ENCODE measurements at regions not wholly inside any gene's neighbourhood (a gene's known extent, or its start where the extent isn't known, plus 50 kb on each side); places are given as distances from the start of the nearest gene placed in this dataset.
"Not testable (repeated sequence)": the region's sequence is repeated elsewhere in the genome, so short reads cannot be mapped to it uniquely, and the experiment has no call there.

- DNase-seq = no peak
Measured at GRCh38 chr10:109178591-109178990, 744.7 kb downstream of the XPNPEP1 start.

DNA sequence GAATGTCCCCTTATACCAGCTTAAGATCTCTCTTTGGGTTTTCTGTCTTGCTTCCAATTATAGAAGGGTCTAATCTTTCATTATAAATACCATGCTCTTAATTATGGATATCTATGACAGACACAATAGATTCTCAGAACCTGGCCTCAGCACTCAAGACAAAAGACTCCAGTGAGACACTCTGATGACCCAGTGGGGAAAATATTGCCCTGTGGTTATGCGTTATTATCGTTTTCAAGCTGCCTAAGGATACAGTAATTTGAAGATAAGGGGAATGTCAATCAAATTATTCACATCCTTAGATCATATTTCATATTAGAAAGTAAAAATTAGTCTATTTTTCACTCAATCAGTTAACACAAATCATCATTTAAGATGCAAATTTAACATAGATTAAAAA lies 748.8 kb downstream of the XPNPEP1 start:
- no peak for DNase-seq

- DNase-seq = no peak
Measured at GRCh38 chr10:109173937-109174336, 749.4 kb downstream of the XPNPEP1 start.

DNA sequence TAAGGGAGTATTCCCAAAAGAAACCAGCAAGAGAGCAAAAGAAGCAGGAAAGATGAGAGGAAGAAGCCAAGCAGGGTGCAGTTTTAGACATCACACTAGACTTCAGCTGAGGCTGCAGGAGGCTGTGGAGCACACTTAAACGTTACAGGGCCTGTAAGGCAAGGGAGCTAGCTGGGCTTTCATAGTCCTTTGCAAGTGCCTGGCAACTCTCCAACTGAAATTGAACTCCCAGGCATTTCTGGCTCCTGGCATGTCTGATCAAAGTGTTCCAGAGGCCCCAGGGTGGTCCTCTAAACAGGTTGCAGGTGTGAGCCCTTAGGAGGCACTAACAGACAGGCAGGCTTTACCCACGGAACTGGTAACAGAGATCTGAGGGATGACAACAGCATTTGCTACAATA lies 750.2 kb downstream of the XPNPEP1 start:
- no peak for DNase-seq

DNA sequence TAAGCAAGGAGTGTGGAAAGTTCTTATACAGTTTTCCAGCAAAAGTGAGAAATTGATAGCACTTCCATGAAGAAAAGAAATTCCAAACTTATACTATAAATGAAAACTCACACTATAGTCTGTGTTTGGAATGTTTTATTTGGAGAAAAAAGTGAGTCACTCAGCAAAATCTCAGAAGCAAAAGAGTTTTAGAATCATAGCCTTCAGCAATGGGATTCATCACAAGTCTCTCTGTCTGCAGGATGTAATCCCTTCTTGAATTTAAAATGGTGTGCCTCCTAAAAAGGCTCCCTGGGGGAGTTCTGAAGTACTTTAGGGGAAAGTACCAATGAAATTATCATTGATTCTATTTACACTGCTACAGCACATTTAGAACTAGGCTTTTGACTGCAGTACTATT lies 756.4 kb downstream of the XPNPEP1 start:
- DNase-seq = no peak

GRCh38 chr10:109159351-109159750 lies 764.0 kb downstream of the XPNPEP1 start:
- DNase-seq = no peak

GRCh38 chr10:109156396-109156795 lies 766.9 kb downstream of the XPNPEP1 start:
- DNase-seq = no peak

DNA sequence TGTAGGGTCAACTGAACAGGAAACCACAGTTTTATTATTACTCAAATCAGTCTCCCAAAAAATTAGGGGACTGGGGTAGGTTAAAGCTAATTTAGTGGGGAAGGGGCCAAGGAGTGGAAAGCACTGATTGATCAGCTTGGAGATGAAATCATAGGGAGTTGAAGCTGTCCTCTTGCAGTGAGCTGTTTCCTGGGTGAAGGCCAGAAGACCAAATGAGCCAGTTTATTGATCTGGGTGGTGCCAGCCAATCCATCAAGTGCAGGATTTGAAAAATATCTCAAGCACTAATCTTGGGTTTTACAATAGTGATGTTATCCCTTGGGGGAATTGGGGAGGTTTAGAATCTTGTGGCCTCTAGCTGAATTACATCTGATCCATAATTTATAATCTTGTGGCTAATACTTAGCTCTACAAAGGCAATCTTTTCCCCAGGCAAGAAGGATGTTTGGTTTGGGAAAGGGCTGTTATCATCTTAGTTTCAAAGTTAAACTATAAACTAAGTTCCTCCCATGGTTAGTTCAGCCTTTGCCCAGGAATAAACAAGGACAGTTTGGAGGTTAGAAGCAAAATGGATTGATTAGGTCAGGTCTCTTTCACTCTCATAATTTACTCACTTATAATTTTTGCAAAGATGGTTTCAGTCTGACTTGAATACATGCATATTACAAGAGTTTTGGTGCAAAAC lies 773.5 kb downstream of the XPNPEP1 start:
- DNase-seq = no peak

- no peak for DNase-seq
Measured at GRCh38 chr10:109127363-109127762, 795.9 kb downstream of the XPNPEP1 start.

DNA sequence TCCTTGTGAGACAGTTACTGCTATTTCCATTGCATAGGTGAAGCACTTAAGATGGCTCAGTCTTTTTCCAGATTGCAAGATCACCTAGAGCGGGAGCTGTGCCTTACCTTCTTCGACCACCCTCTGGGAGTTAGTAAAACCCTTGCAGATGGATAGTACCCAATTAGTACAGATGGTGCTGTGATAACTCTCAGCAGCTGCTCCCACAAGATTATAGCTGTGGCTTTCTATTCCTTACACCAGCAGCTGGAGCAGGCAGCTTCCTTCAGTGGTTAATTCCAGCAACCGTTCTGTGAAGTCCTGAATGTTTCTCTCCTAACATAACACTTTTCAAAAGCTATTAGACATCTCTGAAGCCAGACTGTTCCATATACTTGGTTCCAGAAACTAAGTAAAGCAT lies 796.8 kb downstream of the XPNPEP1 start:
- DNase-seq = no peak

- DNase-seq = no peak
Measured at GRCh38 chr10:109126016-109126415, 797.3 kb downstream of the XPNPEP1 start.

DNA sequence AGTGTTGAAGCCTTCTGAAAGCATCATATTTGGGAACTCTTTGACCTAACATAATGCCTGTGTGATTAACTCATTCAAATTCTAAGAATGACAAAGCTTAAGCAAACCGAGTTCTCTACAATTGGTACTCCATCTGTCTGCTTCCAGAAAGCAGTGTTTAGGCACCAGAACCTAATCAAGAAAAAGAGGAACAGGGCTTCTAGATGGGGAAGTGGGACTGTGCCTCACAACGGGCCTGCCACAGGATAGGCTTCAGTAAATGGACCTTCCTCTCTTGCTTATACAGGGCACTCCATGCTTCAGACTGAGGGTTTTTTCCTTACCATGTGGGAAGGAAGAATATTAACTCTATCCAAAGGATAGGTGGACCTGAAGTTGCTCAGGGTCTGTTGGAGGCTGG lies 808.1 kb downstream of the XPNPEP1 start:
- no peak for DNase-seq

DNA sequence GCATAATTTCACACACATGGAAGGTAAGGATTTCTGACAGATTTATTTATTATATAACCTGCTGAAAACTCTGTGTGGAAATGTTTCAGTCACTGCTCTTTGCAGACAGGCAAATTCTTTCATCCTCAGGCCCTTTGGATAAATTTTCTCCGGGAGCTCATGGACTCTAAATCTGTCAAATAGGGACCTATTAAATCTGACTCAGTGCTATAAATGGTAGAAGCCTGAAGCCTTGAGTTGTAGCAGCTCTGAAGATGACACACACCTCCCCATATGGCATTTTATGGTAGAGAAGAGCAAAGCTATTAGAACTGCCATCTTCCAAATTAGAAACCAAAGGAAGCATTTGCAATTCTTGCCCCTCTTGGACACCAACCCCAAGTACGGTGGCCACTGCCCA lies 808.7 kb downstream of the XPNPEP1 start:
- no peak for DNase-seq

DNA sequence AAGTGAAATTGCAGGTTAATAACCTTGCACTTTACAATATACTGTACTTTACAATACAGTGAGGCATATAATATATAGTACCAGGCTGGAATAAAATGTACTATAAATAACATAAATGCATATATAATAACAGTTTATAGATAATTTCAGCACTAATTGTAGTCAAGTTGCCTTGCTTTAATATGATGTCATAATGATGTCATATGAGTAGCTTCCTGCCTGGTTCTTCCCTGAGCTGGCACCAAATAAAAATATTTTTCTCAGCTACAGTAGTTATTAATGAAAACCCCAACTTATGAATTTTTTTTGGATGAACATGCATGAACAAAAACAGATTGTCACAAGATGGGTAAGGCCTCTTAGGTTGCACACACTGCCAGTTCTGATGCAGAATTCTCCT lies 816.7 kb downstream of the XPNPEP1 start:
- DNase-seq = no peak

GRCh38 chr10:109105725-109106124 lies 817.6 kb downstream of the XPNPEP1 start:
- no peak for DNase-seq

GRCh38 chr10:109104806-109105205 lies 818.5 kb downstream of the XPNPEP1 start:
- DNase-seq = no peak

GRCh38 chr10:109103278-109103677 lies 820.0 kb downstream of the XPNPEP1 start:
- DNase-seq = no peak

- DNase-seq = no peak
Measured at GRCh38 chr10:109089779-109090178, 833.5 kb downstream of the XPNPEP1 start.

DNA sequence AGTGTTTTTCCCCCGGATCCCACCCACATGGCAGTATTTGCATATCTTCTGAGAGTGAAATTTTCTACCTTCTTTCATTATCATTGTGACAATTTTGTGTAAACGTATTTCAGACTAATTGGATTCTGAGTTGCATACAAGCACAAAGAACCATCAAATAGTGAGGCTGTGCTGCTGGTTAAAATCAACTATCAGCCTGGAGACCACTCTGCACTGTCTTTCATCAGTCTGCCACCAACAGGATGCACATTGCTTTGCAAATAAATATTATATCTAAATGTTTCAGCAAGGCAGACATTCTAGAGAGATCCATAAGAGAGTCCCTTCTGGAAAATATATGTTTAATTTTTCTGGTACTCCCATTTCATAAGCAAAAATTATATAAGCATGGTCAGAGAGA lies 851.8 kb downstream of the XPNPEP1 start:
- no peak for DNase-seq

DNA sequence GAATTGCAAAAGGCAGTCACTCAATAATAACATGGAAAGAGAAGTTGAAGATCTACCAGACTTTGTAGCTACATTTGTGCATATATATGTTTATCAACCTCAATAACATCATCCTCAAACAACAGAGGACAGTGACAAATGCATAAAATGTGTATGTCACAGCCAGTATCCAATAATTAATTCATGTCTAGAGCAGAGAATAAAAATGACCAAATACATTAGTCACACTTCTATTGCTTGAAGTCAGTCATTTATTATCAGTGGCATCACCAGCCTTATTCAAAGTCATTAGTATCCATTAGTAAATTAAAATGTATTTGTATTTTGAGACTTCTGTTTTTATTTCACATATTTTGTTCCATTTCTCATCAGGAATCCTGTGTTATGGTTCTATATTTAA lies 852.8 kb downstream of the XPNPEP1 start:
- no peak for DNase-seq

DNA sequence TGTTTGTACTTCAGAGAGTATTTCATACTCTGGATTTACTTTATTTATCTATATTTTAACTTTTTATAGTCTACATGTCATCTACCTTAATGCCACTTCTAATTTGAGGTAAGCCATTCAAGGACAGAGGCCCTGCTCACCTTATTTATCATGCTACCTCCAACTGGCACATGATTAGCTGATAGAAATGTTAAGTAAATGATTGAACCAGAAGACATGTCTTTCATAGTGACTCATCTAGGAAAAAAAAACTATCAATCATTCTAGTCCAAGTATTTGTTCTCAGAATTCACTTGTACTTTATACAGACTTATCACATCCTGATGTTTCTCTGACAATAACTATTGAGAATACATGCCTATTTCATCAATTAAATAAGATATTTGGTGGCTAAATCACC lies 856.3 kb downstream of the XPNPEP1 start:
- DNase-seq = no peak

DNA sequence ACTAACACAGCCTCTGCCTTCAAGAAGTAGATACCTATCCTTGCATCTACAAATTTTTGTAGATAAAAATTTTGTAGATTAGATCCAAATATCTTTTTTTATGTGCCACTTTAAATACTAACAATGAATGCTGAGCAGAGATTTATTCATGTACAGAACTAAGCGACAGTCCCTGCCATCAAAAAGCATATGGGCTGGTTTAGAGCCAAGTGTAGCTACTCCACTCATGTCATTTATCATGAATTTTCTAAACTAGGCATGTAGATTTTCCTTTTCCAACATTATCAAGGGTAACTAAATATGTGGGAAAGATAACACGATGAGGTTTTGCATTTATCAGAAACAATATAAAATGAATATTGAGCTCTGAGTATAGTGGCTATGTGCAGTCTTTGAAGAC lies 857.5 kb downstream of the XPNPEP1 start:
- no peak for DNase-seq

GRCh38 chr10:109062371-109062770 lies 860.9 kb downstream of the XPNPEP1 start:
- no peak for DNase-seq

- no peak for DNase-seq
Measured at GRCh38 chr10:109055243-109055642, 868.1 kb downstream of the XPNPEP1 start.

GRCh38 chr10:109047856-109048255 lies 875.5 kb downstream of the XPNPEP1 start:
- no peak for DNase-seq

GRCh38 chr10:109046427-109046826 lies 876.9 kb downstream of the XPNPEP1 start:
- DNase-seq = not testable (repeated sequence)
